T-helper 9 cell (primary cell): ENCODE measurements at regions not wholly inside any gene's neighbourhood (a gene's known extent, or its start where the extent isn't known, plus 50 kb on each side); places are given as distances from the start of the nearest gene placed in this dataset.
"Not testable (repeated sequence)": the region's sequence is repeated elsewhere in the genome, so short reads cannot be mapped to it uniquely, and the experiment has no call there.

Source experiments
- DNase-seq: peaks from one replicate; pipeline ENCODE4 v3.0.0-alpha.2; 2020

DNA sequence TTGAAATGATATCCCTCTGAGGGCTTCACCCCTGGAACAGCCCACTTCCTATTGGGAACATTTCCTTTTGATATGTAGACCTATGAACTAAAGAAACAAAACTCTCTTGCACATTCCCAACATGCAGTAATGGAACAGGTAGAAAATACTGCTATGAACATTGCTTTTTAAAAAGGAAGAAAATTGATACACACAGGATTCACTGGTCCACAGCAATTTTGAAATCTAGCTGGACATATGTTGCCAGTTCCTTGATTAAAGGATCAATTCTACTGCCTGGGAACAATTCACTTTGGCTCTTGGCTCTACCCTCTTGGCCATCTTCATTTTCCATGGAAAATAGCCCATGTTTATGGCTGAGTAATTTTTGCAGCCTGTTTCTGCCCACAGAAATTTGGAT lies 74.9 kb upstream of the ZNF280D start:
- DNase-seq: no peak

GRCh38 chr15:56806148-56806536 lies 72.8 kb upstream of the ZNF280D start:
- DNase-seq: no peak

- DNase-seq: no peak
Observed at GRCh38 chr15:56805466-56806147, 72.3 kb upstream of the ZNF280D start.

DNA sequence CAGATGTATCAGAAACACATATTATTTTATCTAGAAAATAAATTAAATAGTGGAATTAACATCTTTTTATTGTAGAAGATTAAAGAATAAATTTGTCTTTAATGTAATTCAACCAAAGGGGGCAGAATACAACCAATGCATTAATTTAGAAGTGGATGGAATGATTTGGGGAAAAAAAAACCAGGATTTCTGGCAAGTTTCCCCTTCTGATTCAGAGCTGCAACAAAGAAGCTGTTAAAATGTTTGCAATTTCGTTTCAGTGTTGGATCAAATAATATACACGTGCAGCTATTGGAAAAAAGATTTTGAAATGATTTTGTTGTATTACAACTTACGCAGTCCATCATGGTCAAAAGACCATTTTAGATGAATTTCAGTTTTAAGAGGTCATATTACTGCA lies 71.6 kb upstream of the ZNF280D start:
- DNase-seq: no peak

GRCh38 chr15:56804279-56804678 lies 71.0 kb upstream of the ZNF280D start:
- no peak for DNase-seq

DNA sequence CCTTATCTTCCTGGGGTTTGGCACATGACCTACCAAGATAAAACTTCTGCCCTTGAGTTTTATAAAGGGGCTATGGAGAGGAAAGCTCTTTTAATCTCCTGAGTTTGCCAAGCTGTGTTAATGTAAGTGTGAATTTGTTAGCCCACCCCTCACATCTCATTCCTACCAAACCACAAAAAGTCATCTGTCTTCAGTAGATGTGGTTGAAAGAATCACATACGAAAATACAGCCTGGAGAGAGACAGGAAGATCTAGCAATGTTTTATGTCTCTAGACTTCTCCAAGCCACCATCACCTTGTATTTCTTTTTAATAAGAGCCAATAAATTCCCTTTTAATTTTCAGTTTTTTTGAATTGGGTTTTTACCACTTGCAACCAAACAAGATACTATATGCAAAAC lies 68.9 kb upstream of the ZNF280D start:
- no peak for DNase-seq

DNA sequence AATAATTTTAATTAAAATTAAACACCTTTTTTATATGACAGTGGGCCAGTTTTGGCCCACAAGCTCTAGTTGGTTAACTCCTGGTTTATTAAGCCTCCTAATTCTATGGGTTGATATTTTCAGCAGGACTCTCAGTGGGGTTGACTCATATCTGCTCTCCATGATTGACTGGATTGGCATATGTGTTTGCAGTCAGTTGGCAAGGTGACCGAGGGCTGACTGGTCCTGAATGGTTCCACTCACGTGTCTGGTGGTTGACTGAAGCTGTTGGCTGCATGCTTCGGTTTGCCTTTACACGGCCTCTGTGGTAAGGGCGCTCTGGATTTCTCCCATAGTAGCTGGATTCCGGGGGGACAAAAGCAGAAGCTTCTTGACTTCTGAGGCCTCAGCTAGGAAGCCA lies 65.3 kb upstream of the ZNF280D start:
- DNase-seq: no peak

- DNase-seq: no peak
Observed at GRCh38 chr15:56797720-56798275, 64.5 kb upstream of the ZNF280D start.

DNA sequence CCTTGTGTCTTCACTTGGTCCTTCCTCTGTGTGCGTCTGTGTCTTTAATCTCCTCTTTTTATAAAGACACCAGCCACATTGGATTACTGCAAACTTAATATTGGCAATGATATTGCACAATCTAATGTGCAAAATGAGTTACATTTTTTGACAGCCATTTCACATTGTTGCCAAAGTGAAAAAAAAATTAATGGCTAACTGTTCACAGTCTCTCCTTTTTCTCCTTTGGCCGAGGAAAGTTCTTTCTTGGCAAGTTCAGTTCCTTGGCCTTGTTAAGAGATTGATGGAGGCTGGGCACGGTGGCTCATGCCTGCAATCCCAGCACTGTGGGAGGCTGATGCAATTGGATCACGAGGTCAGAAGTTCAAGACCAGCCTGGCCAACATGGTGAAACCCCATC lies 62.2 kb upstream of the ZNF280D start:
- DNase-seq: no peak

- no peak for DNase-seq
Observed at GRCh38 chr15:56794553-56795329, 61.4 kb upstream of the ZNF280D start.

- no peak for DNase-seq
Observed at GRCh38 chr15:56794165-56794552, 60.9 kb upstream of the ZNF280D start.

DNA sequence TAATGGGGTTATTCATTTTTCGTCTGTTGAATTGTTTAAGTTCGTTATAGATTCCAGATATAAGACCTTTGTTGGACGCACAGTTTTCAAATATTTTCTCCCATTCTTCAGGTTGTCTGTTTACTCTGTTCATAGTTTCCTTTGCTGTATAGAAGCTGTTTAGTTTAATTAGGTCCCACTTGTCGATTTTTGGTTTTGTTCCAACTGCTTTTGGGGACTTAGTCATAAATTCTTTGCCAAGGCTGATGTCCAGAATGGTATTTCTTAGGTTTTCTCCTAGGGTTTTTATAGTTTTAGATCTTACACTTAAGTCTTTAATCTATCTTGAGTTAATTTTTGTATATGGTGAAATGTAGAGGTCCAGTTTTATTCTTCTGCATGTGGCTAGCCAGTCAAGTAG lies 58.9 kb upstream of the ZNF280D start:
- no peak for DNase-seq

DNA sequence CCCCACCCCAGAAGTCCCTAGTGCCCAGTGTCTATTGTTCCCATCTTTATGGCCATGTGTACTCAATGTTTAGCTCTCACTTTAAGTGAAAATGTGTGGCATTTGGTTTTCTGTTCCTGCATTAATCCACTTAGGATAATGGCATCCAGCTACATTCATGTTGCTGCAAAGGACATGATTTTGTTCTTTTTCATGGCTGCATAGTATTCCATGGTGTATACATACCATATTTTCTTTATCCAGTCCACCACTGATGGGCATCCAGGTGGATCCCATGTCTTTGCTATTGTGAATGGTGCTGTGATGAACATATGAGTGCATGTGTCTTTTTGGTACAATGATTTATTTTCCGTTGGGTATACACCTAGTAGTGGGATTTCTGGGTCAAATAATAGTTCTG lies 58.2 kb upstream of the ZNF280D start:
- DNase-seq: not testable (repeated sequence)

GRCh38 chr15:56788359-56788758 lies 55.0 kb upstream of the ZNF280D start:
- no peak for DNase-seq

DNA sequence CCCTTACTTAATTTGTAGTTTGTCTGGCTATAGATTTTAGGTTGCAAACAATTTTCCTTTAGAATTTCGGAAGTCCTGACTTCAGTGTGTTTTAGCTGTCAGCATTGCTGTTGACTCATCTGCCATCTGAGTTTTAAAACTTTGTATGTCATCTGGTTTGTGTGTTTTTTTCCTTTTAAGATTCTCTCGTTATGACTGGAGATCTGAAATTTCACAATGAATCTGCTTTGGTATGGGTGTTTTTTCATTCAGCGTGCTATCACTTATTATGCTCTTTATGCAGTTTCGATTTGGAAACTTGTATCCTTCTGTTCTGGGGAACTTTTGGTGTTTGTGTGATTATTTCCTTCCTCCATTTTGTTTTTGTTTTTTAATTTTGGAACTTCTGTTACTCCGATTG lies 53.7 kb upstream of the ZNF280D start:
- DNase-seq: no peak

- no peak for DNase-seq
Observed at GRCh38 chr15:56783857-56784661, 50.8 kb upstream of the ZNF280D start.

DNA sequence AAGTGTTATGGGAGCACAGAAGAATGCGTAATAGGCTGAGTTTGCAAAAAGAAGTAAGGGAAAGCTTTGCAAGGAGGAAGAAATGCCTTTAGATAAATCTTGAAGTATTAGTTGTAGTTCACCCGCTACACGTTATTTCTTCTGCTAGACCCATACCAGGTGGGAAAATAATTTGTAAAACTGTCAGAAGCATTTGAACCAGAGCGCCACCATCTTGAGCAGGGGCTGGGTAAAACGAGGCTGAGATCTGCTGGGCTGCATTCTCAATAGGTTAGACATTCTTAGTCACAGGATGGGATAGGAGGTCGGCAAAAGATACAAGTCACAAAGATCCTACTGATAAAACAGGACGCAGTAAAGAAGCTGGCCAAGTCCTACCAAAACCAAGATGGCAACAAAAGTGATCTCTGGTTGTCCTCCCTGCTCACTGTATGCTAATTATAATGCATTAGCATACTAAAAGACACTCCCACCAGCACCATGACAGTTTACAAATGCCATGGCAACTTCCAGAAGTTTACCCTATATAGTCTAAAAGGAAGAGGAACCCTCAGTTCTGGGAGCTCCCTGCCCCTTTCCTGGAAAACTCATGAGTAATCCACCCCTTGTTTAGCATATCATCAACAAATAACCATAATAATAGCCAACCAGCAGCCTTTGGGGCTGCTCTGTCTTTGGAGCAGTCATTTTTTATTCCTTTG lies 50.0 kb upstream of the ZNF280D start:
- no peak for DNase-seq
